ENCODE measurements at regions not wholly inside any gene's neighbourhood (a gene's known extent, or its start where the extent isn't known, plus 50 kb on each side); places are given as distances from the start of the nearest gene placed in this dataset.
A peak's percentile ranks its signal among the peaks of the same experiment; 100 is the strongest.

GRCh38 chr3:70543493-70543892 is 231.1 kb upstream of the MDFIC2 start:
- H3K27me3 Mint-ChIP-seq = peaks cover 2% of the 10 kb centered on the region
- ATAC-seq = no peak
- intact Hi-C loops (cut with micrococcal nuclease) = no loop called here
- no peak for TF ChIP-seq CTCF (IDR thresholded peaks at IDR 0.05)
- DNase-seq = no peak
- H3K36me3 Mint-ChIP-seq (ENCODE audit: low read depth) = no peaks in the 10 kb centered on the region
- CTCF ChIA-PET = no interaction called here
- H3K4me3 Mint-ChIP-seq = no peak overlapping the region
- H3K27ac Mint-ChIP-seq = no peak overlapping the region
- H3K9me3 Mint-ChIP-seq = no peaks in the 10 kb centered on the region
- no peaks in the 10 kb centered on the region for H3K4me1 Mint-ChIP-seq (ENCODE audit: low read depth)
- POLR2A ChIA-PET = no interaction called here

- TF ChIP-seq CTCF (IDR thresholded peaks at IDR 0.05) = no peak
- CTCF ChIA-PET = interaction anchor here (0.7 to 3.7 kb wide), 4 partner anchors 11 to 285 kb away, joined by 3 to 21 read pairs (median 3); no protein-coding TSS in a partner anchor
- no peak overlapping the region for H3K4me3 Mint-ChIP-seq
- no peaks in the 10 kb centered on the region for H3K9me3 Mint-ChIP-seq
- no peaks in the 10 kb centered on the region for H3K36me3 Mint-ChIP-seq (ENCODE audit: low read depth)
- H3K27ac Mint-ChIP-seq = no peak overlapping the region
- DNase-seq (no peak), ATAC-seq (no peak)
- no peaks in the 10 kb centered on the region for H3K4me1 Mint-ChIP-seq (ENCODE audit: low read depth)
- POLR2A ChIA-PET = no interaction called here
- intact Hi-C loops (cut with micrococcal nuclease) = no loop called here
- H3K27me3 Mint-ChIP-seq = peaks cover 10% of the 10 kb centered on the region
Observed at GRCh38 chr3:70539908-70540307, 227.5 kb upstream of the MDFIC2 start.

- no peak overlapping the region for H3K4me3 Mint-ChIP-seq
- peaks cover 9% of the 10 kb centered on the region for H3K27me3 Mint-ChIP-seq
- no peaks in the 10 kb centered on the region for H3K9me3 Mint-ChIP-seq
- H3K36me3 Mint-ChIP-seq (ENCODE audit: low read depth) = no peaks in the 10 kb centered on the region
- intact Hi-C loops (cut with micrococcal nuclease) = no loop called here
- no peak for DNase-seq
- ChIA-PET POLR2A (no interaction called here), CTCF (interaction anchor here (0.6 to 2.4 kb wide), 6 partner anchors 8 to 1486 kb away, joined by 3 to 12 read pairs (median 3); no protein-coding TSS in a partner anchor)
- ATAC-seq = no peak
- H3K4me1 Mint-ChIP-seq (ENCODE audit: low read depth) = no peaks in the 10 kb centered on the region
- TF ChIP-seq CTCF (IDR thresholded peaks at IDR 0.05) = no peak
- no peak overlapping the region for H3K27ac Mint-ChIP-seq
Observed at GRCh38 chr3:70532806-70533205, 220.4 kb upstream of the MDFIC2 start.

GRCh38 chr3:70531838-70532489 is 219.5 kb upstream of the MDFIC2 start:
- H3K9me3 Mint-ChIP-seq = no peaks in the 10 kb centered on the region
- H3K4me1 Mint-ChIP-seq (ENCODE audit: low read depth) = no peaks in the 10 kb centered on the region
- H3K36me3 Mint-ChIP-seq (ENCODE audit: low read depth) = no peaks in the 10 kb centered on the region
- intact Hi-C loops (cut with micrococcal nuclease) = no loop called here
- H3K4me3 Mint-ChIP-seq = no peak overlapping the region
- TF ChIP-seq CTCF (IDR thresholded peaks at IDR 0.05) = no peak
- ChIA-PET CTCF (interaction anchor here (1.1 to 2.4 kb wide), 3 partner anchors 9 to 1123 kb away, joined by 3 to 12 read pairs (median 3); no protein-coding TSS in a partner anchor), POLR2A (no interaction called here)
- ATAC-seq = no peak
- no peak overlapping the region for H3K27ac Mint-ChIP-seq
- DNase-seq = no peak
- H3K27me3 Mint-ChIP-seq = peaks cover 5% of the 10 kb centered on the region

GRCh38 chr3:70531063-70531657 is 218.7 kb upstream of the MDFIC2 start:
- ChIA-PET POLR2A (no interaction called here), CTCF (interaction anchor here (0.8 to 2.4 kb wide), 3 partner anchors 8 to 20 kb away, joined by 3 to 12 read pairs (median 4); no protein-coding TSS in a partner anchor)
- H3K27ac Mint-ChIP-seq = no peak overlapping the region
- no peak for ATAC-seq
- H3K4me3 Mint-ChIP-seq = no peak overlapping the region
- no peaks in the 10 kb centered on the region for H3K4me1 Mint-ChIP-seq (ENCODE audit: low read depth)
- TF ChIP-seq CTCF (IDR thresholded peaks at IDR 0.05) = peak; percentile 62
- no peak for DNase-seq
- no peaks in the 10 kb centered on the region for H3K36me3 Mint-ChIP-seq (ENCODE audit: low read depth)
- H3K27me3 Mint-ChIP-seq = peaks cover 3% of the 10 kb centered on the region
- H3K9me3 Mint-ChIP-seq = no peaks in the 10 kb centered on the region
- intact Hi-C loops (cut with micrococcal nuclease) = no loop called here

Measured in activated CD8-positive, alpha-beta T cell treated with anti-CD3 and anti-CD28 coated beads for 36 hours (primary cell).